Skeletal muscle tissue (tissue), 3 donors: ENCODE measurements at regions not wholly inside any gene's neighbourhood (a gene's known extent, or its start where the extent isn't known, plus 50 kb on each side); places are given as distances from the start of the nearest gene placed in this dataset.
A peak's percentile ranks its signal among the peaks of the same experiment; 100 is the strongest.

Experiments
- H3K27ac ChIP-seq: one replicate; pipeline ENCODE4 v1.7.0; 2013; ENCODE audit warnings: mild to moderate bottlenecking, low read depth, low read length, inconsistent platforms
- H3K27me3 ChIP-seq, 3 donors: one replicate each; pipeline ENCODE4 v1.7.0; 2013; ENCODE audit warnings: low read length in 3 of 3; ENCODE audit not compliant: control insufficient read depth in 3 of 3, insufficient read depth in 3 of 3
- H3K36me3 ChIP-seq, 3 donors: one replicate each; pipeline ENCODE4 v1.7.0; 2013; ENCODE audit warnings: low read length in 3 of 3; ENCODE audit not compliant: control insufficient read depth in 3 of 3, insufficient read depth in 3 of 3
- H3K4me1 ChIP-seq, 3 donors: one replicate each; pipeline ENCODE4 v1.7.0; 2013; ENCODE audit warnings: low read length in 3 of 3, mild to moderate bottlenecking in 3 of 3; ENCODE audit not compliant: control insufficient read depth in 3 of 3, insufficient read depth in 3 of 3
- H3K4me3 ChIP-seq, 3 donors: one replicate each; pipeline ENCODE4 v1.7.0; 2013; ENCODE audit warnings: low read length in 3 of 3
- H3K9ac ChIP-seq, 3 donors: one replicate each; pipeline ENCODE4 v1.7.0; 2013; ENCODE audit warnings: low read length in 3 of 3, mild to moderate bottlenecking in 3 of 3, moderate library complexity in 2 of 3, low read depth in 1 of 3
- H3K9me3 ChIP-seq, 3 donors: one replicate each; pipeline ENCODE4 v1.7.0; 2013; ENCODE audit warnings: low read length in 3 of 3; ENCODE audit not compliant: control insufficient read depth in 3 of 3
- donor health status: Osteomylitis.

DNA sequence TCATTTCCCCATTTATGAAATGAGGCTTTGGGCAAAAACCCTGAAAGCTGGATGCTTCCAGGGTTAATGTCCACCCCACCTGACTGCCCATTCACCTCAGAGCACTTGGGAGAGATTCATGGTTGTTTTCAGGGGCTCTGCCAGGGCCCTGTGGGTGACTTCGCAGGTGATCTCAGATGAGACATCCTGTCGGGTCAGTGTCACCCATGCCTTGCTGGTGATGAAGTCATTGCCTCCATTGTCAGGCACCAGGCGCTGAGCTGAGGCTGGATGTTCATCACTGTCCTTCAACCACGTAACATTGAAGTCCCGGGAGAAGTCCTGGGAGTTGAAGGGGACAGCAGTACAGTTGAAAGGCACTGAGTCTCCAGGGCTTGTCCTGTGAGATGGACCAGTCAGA is 115.6 kb upstream of the SIRPA start:
- no peak overlapping the region for H3K4me3 ChIP-seq
- peaks cover 2 to 8% (median 6%) of the 10 kb centered on the region in 3 donors for H3K27me3 ChIP-seq
- H3K9ac ChIP-seq, result no peak overlapping the region
- H3K27ac ChIP-seq, result no peak overlapping the region
- H3K9me3 ChIP-seq, result no peaks in the 10 kb centered on the region
- H3K36me3 ChIP-seq, result no peaks in the 10 kb centered on the region
- peaks cover 10 to 11% (median 10%) of the 10 kb centered on the region in 3 donors for H3K4me1 ChIP-seq

DNA sequence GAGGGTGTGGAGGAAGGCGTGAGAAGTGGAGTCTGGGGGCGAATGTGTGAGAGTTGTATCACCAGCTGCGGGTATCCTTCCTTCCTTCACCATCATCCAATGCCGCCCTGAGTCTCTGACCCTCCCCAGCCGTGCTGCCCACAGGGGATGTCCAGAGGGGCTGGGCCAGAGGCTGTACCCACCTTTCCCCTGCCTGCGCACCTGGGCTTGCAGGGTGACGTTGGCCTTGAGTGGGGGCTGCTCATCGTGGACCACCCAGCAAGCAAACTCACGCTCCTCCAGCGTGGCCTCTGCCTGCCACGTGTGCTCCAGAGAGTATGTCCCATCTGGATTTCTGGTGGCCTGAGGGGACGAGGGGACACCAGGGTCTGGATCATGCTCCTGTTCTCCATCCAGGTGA is 116.9 kb upstream of the SIRPA start:
- Histone ChIP-seq H3K27ac (no peak overlapping the region), H3K36me3 (peaks cover 0 to 3% (median 0%) of the 10 kb centered on the region in 3 donors), H3K4me1 (peaks cover 10 to 11% (median 10%) of the 10 kb centered on the region in 3 donors), H3K9ac (no peak overlapping the region), H3K4me3 (no peak overlapping the region), H3K27me3 (peaks cover 0 to 5% (median 3%) of the 10 kb centered on the region in 3 donors), H3K9me3 (no peaks in the 10 kb centered on the region)

DNA sequence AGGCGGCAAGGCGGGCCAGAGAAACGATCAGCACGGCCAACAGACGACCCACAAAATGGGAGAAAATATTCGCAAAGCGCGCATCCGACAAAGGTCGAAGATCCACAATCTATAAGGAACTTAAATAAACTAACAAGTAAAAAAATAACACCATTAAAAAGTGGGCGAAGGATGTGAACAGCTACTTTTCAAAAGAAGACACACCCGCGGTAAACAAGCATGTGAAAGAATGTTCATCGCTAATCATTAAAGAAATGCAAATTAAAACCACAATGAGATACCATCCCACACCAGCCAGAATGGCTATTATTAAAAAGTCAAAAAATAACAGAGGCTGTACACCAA is 117.8 kb upstream of the SIRPA start:
- peak overlapping the region in 1 of 3 donors; percentile 86 for H3K9ac ChIP-seq
- H3K9me3 ChIP-seq, result no peaks in the 10 kb centered on the region
- H3K27me3 ChIP-seq, result peaks cover 0 to 5% (median 0%) of the 10 kb centered on the region in 3 donors
- peak overlapping the region in 2 of 3 donors; percentile 55 to 80 for H3K4me3 ChIP-seq
- peaks cover 10 to 11% (median 10%) of the 10 kb centered on the region in 3 donors for H3K4me1 ChIP-seq
- H3K36me3 ChIP-seq, result peaks cover 0 to 3% (median 0%) of the 10 kb centered on the region in 3 donors
- H3K27ac ChIP-seq, result no peak overlapping the region

DNA sequence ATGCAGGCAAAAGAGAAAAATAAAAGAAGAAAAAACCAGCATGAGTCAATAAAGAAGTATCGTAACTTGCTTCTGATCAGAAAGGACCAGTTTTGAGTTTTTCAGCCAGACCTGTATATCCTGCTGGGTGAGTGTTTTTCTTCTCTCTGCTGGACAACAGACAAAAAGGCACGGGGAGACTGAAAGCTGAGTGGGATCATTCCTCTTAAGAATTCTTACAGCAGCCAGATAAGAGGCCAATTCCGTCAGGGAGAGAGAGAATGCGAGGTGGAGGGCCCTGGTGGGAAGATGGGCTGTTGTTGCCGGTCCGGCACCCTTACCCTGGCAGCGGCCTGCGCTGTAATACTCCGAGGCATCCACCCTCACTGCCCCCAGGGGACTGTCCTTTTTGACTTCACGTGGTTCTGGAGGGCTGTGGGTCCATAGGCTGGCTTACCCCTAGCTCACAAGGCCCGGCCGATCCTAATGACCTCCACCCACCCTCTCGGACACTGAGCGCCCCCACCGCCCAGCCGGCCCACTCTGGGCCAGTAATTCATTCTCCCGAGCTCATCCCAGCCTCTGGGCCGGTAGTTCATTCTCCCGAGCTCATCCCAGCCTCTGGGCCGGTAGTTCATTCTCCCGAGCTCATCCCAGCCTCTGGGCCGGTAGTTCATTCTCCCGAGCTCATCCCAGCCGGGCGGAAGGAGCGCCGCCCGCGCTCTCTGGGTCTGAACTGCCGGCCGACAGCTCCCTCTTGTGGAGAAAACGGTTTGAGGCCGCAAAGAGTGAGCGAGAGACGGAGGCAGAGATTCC is 118.3 kb upstream of the SIRPA start:
- Histone ChIP-seq H3K36me3 (peaks cover 0 to 3% (median 0%) of the 10 kb centered on the region in 3 donors), H3K4me1 (peaks cover 10 to 11% (median 10%) of the 10 kb centered on the region in 3 donors), H3K27ac (no peak overlapping the region), H3K4me3 (peak overlapping the region; percentile 80 to 89 (median 89)), H3K9ac (peak overlapping the region; percentile 67 to 86 (median 86)), H3K9me3 (no peaks in the 10 kb centered on the region), H3K27me3 (peaks cover 0 to 1% (median 0%) of the 10 kb centered on the region in 3 donors)

DNA sequence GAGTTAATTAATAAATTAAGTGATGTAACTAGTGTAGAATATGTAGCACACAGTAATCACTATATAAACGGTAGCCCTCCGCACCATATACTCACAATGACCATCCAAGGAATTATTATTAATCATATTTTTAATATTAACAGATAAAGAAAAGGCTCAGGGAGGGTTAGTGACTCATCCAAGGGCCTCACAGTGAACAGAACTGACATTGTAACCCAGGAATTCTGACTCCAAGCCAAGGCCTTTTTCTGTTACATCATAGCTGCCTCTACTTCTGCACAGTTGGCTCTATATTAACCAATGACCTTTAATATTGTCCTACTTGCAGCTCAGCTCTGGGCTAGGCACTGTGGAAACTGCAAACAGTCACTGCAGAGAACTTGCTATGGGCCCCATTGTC is 117.5 kb upstream of the SIRPG start:
- Histone ChIP-seq H3K27me3 (no peaks in the 10 kb centered on the region), H3K4me3 (no peak overlapping the region), H3K9me3 (no peaks in the 10 kb centered on the region), H3K4me1 (peaks cover 10 to 11% (median 10%) of the 10 kb centered on the region in 3 donors), H3K9ac (no peak overlapping the region), H3K27ac (no peak overlapping the region), H3K36me3 (peaks cover 0 to 3% (median 0%) of the 10 kb centered on the region in 3 donors)

DNA sequence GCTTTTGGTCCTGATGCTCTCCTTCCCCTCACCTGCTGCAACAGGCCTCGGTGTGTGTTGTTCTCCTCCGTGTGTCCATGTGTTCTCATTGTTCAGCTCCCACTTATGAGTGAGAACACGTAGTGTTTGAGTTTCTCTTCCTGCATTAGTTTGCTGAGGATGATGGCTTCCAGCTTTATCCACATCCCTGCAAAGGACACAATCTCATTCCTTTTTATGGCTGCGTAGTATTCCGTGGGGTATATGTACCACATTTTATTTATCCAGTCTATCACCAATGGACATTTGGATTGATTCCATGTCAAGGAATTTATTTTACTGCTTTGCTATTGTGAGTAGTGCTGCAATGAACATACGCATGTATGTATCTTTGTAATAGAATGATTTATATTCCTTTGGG is 116.9 kb upstream of the SIRPG start:
- Histone ChIP-seq H3K4me3 (no peak overlapping the region), H3K9me3 (no peaks in the 10 kb centered on the region), H3K36me3 (peaks cover 0 to 3% (median 0%) of the 10 kb centered on the region in 3 donors), H3K27ac (no peak overlapping the region), H3K27me3 (no peaks in the 10 kb centered on the region), H3K4me1 (peaks cover 10 to 11% (median 10%) of the 10 kb centered on the region in 3 donors), H3K9ac (no peak overlapping the region)

DNA sequence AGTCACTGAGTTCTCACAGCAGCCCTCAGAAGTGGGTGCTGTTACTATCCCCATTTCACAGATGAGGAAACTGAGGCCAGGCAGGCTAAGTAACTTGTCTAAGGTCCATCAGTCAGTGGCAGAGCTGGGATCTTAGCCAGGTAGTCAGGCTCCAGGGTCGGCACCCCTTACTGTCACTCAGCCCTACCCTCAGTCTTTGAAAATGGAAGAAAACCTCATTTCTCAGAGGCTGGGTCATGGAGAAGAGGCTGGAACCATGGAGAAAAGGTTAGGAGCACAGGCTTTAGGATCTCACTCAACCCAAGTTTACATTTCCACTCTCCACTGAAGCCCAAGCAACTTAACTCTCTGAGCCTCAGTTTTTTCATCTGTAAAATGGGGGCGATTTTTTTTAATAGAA is 116.2 kb upstream of the SIRPG start:
- Histone ChIP-seq H3K4me1 (peaks cover 10 to 11% (median 10%) of the 10 kb centered on the region in 3 donors), H3K27me3 (no peaks in the 10 kb centered on the region), H3K36me3 (peaks cover 0 to 3% (median 0%) of the 10 kb centered on the region in 3 donors), H3K4me3 (no peak overlapping the region), H3K9ac (no peak overlapping the region), H3K27ac (no peak overlapping the region), H3K9me3 (no peaks in the 10 kb centered on the region)

DNA sequence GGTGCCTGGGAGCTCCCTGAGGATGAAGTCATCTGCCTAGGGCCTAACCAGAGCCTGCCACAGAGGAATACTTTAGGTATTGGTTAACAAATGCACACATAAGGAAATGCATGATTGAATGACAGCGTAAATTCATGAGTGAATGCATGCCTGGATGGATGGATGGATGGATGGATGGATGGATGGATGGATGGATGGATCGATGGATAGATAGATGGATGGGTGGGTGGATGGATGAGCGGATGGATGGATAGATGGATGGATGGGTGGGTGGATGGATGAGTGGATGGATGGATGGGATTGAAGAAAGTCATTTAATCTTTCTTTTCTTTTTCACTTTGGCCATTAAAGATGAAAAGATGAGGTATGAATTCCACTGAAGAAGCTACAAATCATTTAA is 111.9 kb upstream of the SIRPG start:
- no peaks in the 10 kb centered on the region for H3K27me3 ChIP-seq
- no peak overlapping the region for H3K4me3 ChIP-seq
- H3K36me3 ChIP-seq, result peaks cover 0 to 3% (median 0%) of the 10 kb centered on the region in 3 donors
- no peaks in the 10 kb centered on the region for H3K4me1 ChIP-seq
- no peak overlapping the region for H3K27ac ChIP-seq
- H3K9ac ChIP-seq, result no peak overlapping the region
- no peaks in the 10 kb centered on the region for H3K9me3 ChIP-seq

DNA sequence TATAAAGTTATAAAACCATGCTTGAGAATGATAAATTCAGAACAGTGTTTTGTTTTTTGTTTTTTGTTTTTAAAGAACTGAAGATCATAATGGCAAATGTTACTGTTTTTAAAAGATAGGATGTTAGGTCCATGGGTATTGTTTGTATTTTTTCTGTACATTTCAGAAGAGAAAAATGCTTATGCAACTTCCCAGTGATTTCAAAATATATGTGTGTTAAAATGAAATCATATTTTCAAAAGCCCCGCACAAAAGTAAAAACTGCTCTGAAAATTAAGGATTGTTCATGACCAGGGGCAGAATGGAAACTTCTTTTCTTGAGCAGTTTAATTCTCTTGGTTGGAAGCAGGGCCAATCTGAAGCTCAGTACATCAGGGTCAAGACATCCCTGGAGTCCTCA is 109.2 kb upstream of the SIRPG start:
- Histone ChIP-seq H3K27me3 (no peaks in the 10 kb centered on the region), H3K36me3 (no peaks in the 10 kb centered on the region), H3K4me1 (no peaks in the 10 kb centered on the region), H3K27ac (no peak overlapping the region), H3K9ac (no peak overlapping the region), H3K9me3 (no peaks in the 10 kb centered on the region), H3K4me3 (no peak overlapping the region)

DNA sequence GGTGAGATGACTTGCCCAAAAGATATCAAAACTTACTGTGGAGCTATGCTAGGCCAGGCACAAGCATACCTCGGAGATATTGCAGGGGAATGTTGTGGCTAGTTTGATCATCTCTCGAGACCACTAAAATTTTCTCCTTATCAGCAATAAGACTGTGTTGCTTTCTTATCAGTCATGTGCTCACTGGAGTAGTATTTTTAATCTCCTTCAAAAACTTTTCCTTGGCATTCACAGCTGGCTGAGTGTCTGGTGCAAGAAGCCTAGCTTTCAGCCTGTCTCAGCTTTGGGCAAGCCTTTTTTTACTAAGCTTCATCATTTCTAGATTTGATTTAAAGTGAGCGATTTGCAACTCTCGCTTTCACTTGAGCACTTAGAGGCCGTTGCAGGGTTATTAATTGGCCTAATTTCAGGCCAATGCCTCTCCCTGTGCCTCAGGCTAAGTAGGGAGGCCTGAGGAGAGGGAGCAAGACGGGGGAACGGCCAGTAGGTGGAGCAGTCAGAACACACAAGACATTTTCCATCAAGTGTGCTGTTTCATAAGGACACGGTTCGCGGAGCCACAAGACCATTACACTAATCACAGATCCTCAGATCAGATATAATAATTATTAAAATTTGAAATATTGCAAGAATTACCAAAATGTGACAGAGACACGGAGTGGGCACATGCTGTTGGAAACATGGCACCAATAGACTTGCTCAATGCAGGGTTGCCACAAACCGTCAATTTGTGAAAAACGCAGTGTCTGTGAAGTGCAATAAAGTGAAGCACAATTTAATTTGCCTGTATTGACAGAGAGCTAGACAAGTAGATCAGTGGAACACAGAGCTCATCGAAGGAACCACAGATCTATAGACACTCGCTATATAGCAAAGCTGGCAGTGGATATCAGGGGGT is 106.8 kb upstream of the SIRPG start:
- no peaks in the 10 kb centered on the region for H3K36me3 ChIP-seq
- no peaks in the 10 kb centered on the region for H3K27me3 ChIP-seq
- H3K9ac ChIP-seq, result no peak overlapping the region

More for the DNA sequence above, 106.8 kb upstream of the SIRPG start:
- H3K4me3 ChIP-seq, result no peak overlapping the region
- no peak overlapping the region for H3K27ac ChIP-seq
- H3K4me1 ChIP-seq, result no peaks in the 10 kb centered on the region
- no peaks in the 10 kb centered on the region for H3K9me3 ChIP-seq
